OCI-LY7 (cell line): ENCODE measurements at regions not wholly inside any gene's neighbourhood (a gene's known extent, or its start where the extent isn't known, plus 50 kb on each side); places are given as distances from the start of the nearest gene placed in this dataset.

Experiments
- CTCF ChIP-seq: fragments of 200-600 bp; sonication (generic); conservative IDR thresholded peaks from 2 replicates; pipeline ENCODE4 v1.5.1; 2014; ENCODE audit warnings: mild to moderate bottlenecking, antibody characterized with exemption, low read length, moderate library complexity, mixed read lengths
- EZH2phosphoT487 ChIP-seq: fragments of 200-600 bp; sonication (generic); IDR thresholded peaks from 2 replicates; pipeline ENCODE4 v1.6.1; 2018; ENCODE audit warnings: low read depth, borderline replicate concordance, mild to moderate bottlenecking, mixed run types, antibody characterized with exemption, low read length, moderate library complexity, mixed read lengths

- TF ChIP-seq CTCF: no peak
- TF ChIP-seq EZH2phosphoT487: no peak
Measured at GRCh38 chr5:136810261-136810801, 445.0 kb upstream of the TRPC7 start.
